Coronary artery (tissue), 2 donors: ENCODE measurements at regions not wholly inside any gene's neighbourhood (a gene's known extent, or its start where the extent isn't known, plus 50 kb on each side); places are given as distances from the start of the nearest gene placed in this dataset.

Experiments used
- DNase-seq: peaks from one replicate; pipeline ENCODE4 v3.0.0-alpha.2; 2017; ENCODE audit warnings: low spot score
- H3K27ac ChIP-seq, 2 donors: fragments of 200-600 bp; sonication (generic); one replicate each; pipeline ENCODE4 v1.5.1; 2016 to 2019
- H3K4me3 ChIP-seq: fragments of 200-600 bp; sonication (generic); 2 replicates; pipeline ENCODE4 v1.5.1; 2016; ENCODE audit warnings: mild to moderate bottlenecking, moderate library complexity
- TF ChIP-seq, protein P1 (sequence below): fragments of 200-600 bp; sonication (generic); IDR thresholded peaks from one replicate; pipeline ENCODE4 v1.5.1; 2019; ENCODE audit warnings: antibody characterized with exemption

DNA sequence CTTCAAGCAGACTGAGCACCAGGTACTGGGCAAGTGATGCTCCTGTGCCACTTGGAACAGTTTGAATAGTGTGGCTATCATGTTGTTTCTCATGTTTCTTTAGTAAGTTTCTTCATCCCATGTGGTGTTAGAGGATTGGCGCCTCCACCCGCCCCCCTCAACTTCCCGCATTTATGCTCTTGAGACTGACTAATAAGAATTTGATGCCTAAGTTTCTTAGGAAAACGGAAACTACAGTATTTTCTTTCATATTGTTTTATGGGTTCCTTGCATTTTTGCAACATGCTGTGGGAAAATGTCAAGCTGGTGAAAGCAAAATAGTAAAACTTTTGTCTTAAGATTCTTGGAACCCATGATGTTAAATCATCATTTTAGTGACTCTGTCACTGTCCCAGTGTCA, 101.2 kb upstream of the SLC4A4 start:
- TF ChIP-seq, protein P1, sequence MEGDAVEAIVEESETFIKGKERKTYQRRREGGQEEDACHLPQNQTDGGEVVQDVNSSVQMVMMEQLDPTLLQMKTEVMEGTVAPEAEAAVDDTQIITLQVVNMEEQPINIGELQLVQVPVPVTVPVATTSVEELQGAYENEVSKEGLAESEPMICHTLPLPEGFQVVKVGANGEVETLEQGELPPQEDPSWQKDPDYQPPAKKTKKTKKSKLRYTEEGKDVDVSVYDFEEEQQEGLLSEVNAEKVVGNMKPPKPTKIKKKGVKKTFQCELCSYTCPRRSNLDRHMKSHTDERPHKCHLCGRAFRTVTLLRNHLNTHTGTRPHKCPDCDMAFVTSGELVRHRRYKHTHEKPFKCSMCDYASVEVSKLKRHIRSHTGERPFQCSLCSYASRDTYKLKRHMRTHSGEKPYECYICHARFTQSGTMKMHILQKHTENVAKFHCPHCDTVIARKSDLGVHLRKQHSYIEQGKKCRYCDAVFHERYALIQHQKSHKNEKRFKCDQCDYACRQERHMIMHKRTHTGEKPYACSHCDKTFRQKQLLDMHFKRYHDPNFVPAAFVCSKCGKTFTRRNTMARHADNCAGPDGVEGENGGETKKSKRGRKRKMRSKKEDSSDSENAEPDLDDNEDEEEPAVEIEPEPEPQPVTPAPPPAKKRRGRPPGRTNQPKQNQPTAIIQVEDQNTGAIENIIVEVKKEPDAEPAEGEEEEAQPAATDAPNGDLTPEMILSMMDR = no peak
- Histone ChIP-seq H3K27ac (no peak overlapping the region), H3K4me3 (no peak overlapping the region)
- DNase-seq = no peak

DNA sequence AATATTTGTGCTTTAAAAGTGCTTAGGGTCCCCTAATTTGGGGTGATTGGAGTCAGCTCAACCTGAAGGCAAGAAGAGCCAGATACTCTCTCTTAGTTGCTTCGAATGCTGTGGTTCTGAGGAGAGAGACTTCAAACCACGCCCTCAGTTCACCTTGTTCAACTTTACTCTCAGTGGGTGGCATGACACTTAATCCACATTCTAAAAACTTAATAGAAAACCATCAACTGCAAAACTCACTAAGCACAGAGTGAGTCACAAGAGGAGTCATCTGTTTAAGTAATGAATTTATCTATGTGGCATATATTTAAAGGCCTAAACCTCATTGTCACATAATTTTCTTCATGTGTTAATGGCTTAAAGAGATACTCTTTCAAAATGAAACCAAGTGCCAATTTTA, 99.5 kb upstream of the SLC4A4 start:
- Histone ChIP-seq H3K4me3 (no peak overlapping the region), H3K27ac (no peak overlapping the region)
- TF ChIP-seq, protein P1 = no peak
- DNase-seq = no peak

DNA sequence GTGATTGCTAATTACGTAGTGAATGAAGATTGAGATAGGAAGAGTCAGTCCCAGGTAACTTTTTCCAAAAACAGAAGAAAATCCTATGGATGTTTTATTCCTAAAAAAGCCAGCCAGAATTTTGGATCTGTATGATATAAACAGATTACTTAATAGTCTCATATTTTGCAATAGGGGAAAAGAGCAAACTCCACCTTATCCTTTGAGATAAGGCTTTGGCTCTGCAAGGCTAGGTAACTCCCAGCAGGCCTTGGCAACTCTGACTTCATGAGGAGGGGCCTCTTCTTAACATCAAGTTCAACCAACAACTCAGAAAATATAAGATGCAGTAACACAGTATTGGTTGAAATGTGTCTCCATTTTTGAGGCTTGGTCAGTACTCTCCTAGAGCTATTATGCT, 98.7 kb upstream of the SLC4A4 start:
- Histone ChIP-seq H3K4me3 (no peak overlapping the region), H3K27ac (no peak overlapping the region)
- no peak for DNase-seq
- TF ChIP-seq, protein P1 = no peak

DNA sequence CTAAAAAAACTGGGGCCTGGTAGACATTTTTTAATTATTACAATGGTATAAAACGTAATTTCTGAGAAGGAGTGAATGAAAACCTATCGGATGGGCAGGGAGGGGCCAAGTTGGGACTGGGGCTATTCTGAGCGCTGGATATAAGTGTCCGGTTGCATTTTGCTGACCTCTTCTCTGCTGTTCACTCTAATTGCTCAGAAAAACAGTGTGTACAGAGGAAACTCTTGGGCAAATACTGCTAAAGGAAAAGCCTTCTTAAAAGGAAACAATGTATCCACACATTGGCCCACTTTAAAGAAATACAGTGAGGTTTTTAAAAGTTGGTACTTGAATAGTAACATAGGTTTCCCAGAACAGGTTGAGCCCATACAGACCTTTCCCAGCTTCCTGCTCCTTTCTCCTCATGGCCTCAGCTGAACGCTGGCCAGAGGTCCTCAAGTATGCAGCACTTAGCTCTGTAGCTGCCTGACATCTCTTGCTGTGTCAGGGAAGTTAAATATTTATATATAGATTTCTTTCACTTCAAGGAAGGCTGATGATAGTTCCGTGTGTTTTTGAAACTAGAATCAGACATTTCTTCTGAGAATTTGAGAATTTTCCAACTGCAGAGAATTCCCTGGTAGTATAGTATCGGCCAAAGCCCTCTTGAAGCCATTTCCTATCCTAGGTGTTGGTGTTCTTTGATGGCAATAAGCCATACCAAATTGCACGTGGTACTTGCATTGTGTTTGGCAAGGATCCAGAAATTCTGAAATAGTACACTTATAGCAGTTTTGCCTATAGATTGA, 97.1 kb upstream of the SLC4A4 start:
- TF ChIP-seq, protein P1 = no peak
- no peak for DNase-seq
- Histone ChIP-seq H3K4me3 (no peak overlapping the region), H3K27ac (no peak overlapping the region)

DNA sequence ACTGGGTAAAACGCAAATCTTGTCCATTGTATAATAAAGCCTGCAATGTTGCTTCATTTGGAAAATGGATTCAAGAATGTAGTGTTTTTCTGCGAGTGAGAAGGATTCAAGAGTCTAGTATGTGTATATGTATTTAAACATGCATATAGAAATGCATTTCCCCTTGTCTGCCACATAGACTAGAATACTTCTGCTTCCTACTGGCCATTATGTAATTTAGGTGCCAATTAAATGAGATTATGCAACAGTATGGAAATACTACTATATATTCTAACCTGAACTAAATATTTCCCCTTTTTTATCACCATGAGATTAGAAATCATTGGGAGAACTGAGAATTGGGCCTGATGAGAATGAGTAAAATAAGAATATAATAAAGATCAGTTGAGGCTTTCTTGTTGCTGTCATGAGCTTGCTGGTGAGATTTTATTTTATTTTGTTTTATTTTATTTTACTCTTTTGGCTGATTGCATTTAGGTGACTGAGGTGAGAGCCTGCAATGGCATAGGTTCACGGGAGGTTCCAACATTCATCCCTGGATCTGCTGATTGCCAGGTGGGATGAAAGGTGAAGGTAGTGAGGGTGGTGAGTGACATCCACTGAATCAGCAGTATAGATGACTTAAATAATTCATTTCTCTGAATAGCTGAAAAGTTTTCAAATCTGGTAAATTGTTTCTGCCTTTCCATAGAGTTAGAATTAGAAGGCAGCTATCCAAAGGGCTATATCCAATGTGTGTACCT, 95.6 kb upstream of the SLC4A4 start:
- TF ChIP-seq, protein P1 = no peak
- DNase-seq = no peak
- Histone ChIP-seq H3K4me3 (no peak overlapping the region), H3K27ac (no peak overlapping the region)

DNA sequence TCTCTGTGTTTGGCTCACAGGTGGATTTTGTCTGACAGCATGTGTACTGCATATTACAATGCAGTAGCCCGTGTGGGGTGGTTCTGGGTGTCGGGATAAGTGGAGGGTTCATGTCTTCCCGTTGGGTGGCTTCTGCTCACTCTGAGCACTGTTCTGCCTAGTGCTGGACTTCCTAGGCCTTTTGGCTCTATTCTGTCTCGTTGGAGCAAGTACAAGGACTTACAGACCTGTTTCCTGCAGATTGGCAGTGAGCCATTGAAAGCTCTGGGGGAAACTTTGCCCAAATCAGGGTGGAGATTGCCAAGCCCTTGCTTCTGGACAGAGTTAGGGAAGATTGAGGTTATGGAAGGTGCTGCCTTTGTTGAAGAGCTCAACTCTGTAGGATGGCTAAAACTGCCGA, 91.1 kb upstream of the SLC4A4 start:
- no peak overlapping the region for H3K4me3 ChIP-seq
- DNase-seq = no peak
- no peak overlapping the region for H3K27ac ChIP-seq
- TF ChIP-seq, protein P1 = no peak

DNA sequence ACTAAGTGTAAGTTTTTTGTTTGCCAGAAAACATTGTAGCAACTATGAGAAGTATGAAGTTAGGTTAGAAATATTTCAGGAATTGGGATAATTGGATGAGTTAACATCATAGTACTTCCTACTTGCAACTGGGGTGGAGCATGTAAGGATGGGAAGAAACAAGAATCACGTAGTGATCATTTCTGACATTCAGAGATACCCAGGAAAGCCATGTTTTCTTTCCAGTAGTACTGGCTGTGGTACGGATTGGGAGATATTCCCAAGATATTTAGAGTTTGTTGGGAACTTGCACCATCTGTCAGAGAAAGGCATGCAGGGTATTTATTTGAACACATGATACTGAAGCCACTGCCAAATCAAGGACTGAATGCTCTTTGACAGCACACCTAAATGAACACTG, 87.6 kb upstream of the SLC4A4 start:
- TF ChIP-seq, protein P1 = no peak
- Histone ChIP-seq H3K27ac (no peak overlapping the region), H3K4me3 (no peak overlapping the region)
- no peak for DNase-seq
